WERI-Rb-1 (cell line): ENCODE measurements at regions not wholly inside any gene's neighbourhood (a gene's known extent, or its start where the extent isn't known, plus 50 kb on each side); places are given as distances from the start of the nearest gene placed in this dataset.
A peak's percentile ranks its signal among the peaks of the same experiment; 100 is the strongest.

Experiments
- DNase-seq: peaks from one replicate; pipeline ENCODE4 v3.0.0-alpha.2; 2020
- H3K27ac ChIP-seq: fragments of 250-450 bp; sonication (Bioruptor Pico); 2 replicates; pipeline ENCODE4 v1.5.1; 2020; ENCODE audit warnings: mild to moderate bottlenecking, moderate library complexity
- H3K27me3 ChIP-seq: fragments of 250-450 bp; sonication (Bioruptor Pico); 2 replicates; pipeline ENCODE4 v1.5.1; 2021; ENCODE audit warnings: mild to moderate bottlenecking, low read depth, moderate library complexity; ENCODE audit not compliant: insufficient read depth, severe bottlenecking
- H3K36me3 ChIP-seq: fragments of 250-450 bp; sonication (Bioruptor Pico); 2 replicates; pipeline ENCODE4 v1.5.1; 2020; ENCODE audit warnings: mild to moderate bottlenecking, moderate library complexity
- H3K4me3 ChIP-seq: 2 replicates; pipeline ENCODE4 v1.5.1; 2011; ENCODE audit warnings: low read depth, mild to moderate bottlenecking, control low read depth, low read length
- H3K9me3 ChIP-seq: fragments of 250-450 bp; sonication (Bioruptor Pico); 2 replicates; pipeline ENCODE4 v1.5.1; 2021; ENCODE audit warnings: mild to moderate bottlenecking, moderate library complexity; ENCODE audit not compliant: severe bottlenecking
- CTCF ChIP-seq: IDR thresholded peaks from 2 replicates; pipeline ENCODE4 v1.5.1; 2011; ENCODE audit warnings: low read depth, mild to moderate bottlenecking, control low read depth, inconsistent platforms, low read length

DNA sequence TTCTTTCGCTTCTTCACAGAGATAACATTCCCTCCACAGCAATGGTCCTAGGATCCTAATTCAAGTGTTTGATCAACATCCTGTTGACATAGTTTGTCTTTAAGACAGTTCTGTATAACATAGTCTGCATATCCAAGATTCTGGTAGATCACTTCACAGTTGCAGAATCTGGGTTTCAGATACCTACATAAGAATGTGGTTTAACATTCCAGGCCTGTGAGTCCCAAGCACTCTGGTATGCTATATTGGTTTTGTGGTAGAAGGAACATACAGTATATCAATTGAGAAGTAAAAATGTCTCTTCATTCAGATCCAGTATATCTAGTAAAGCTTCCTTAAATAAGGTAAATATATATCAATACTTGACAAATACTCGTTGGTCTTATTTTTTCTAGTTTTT, 914.2 kb upstream of the CDH6 start:
- TF ChIP-seq CTCF, result no peak
- no peaks in the 10 kb centered on the region for H3K36me3 ChIP-seq
- H3K4me3 ChIP-seq, result no peak overlapping the region
- no peak overlapping the region for H3K27ac ChIP-seq
- no peak for DNase-seq
- H3K9me3 ChIP-seq, result no peaks in the 10 kb centered on the region
- no peaks in the 10 kb centered on the region for H3K27me3 ChIP-seq

GRCh38 chr5:30267026-30267425, 926.5 kb upstream of the CDH6 start:
- no peak for DNase-seq
- no peak for TF ChIP-seq CTCF
- no peak overlapping the region for H3K4me3 ChIP-seq
- no peaks in the 10 kb centered on the region for H3K27me3 ChIP-seq
- H3K36me3 ChIP-seq, result no peaks in the 10 kb centered on the region
- no peaks in the 10 kb centered on the region for H3K9me3 ChIP-seq
- no peak overlapping the region for H3K27ac ChIP-seq

DNA sequence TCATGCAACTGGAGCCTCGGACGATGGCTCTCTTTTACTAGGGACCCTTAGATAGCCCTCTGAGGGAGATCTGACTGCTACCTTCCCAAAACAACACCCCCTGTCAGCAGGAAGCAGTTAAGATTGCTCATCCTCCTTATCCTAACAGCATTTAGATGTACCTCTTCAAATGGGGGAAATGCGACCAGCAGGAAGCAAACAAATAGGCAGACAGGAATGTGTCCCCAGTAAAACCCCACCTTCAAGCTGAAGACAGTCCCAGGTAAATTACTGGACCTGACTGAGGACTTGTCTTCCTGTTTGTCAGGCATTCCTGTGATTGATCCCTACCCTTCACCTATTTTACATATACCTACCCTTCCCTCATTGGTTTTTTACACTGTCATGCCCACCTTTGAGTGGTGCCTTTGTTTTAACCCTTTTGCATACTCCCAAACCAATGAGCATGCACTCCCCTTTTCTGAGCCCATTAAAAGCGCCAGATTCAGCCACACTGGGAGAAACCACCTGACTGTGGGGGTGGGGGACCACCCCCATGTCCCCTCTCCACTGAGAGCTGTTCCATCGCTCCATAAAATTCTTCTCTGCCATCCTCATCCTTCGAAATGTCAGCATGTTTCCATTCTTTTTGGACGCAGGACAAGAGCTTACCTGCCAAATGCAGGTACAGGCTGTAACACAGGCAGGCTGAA, 954.0 kb upstream of the CDH6 start:
- TF ChIP-seq CTCF, result no peak

GRCh38 chr5:30237189-30237588, 956.3 kb upstream of the CDH6 start:
- H3K4me3 ChIP-seq, result no peak overlapping the region
- no peaks in the 10 kb centered on the region for H3K27me3 ChIP-seq
- no peaks in the 10 kb centered on the region for H3K9me3 ChIP-seq
- no peak for TF ChIP-seq CTCF
- no peak for DNase-seq
- H3K27ac ChIP-seq, result no peak overlapping the region
- H3K36me3 ChIP-seq, result no peaks in the 10 kb centered on the region

More for the DNA sequence above, 954.0 kb upstream of the CDH6 start:
- Histone ChIP-seq H3K36me3 (no peaks in the 10 kb centered on the region), H3K9me3 (no peaks in the 10 kb centered on the region), H3K27ac (no peak overlapping the region), H3K4me3 (no peak overlapping the region), H3K27me3 (no peaks in the 10 kb centered on the region)
- no peak for DNase-seq

DNA sequence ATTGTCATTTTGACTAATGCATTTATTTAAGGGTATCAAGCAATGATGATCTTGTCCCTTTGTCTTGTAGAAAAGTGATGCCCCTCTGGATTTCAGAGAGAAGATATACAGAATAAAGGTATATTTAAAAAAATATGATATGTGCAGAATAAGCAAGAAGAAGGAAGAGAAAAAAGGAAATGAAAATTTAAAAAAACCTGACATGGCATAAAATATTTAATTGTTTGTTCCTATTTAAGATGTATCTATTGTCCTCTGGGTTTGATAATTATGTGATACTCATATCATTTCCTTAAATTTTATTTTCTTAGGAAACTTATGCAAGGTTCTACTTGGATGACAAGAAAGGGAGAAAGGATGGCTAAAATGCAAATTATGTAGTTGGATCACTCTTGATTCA, 983.7 kb upstream of the CDH6 start:
- TF ChIP-seq CTCF, result no peak
- Histone ChIP-seq H3K36me3 (no peaks in the 10 kb centered on the region), H3K9me3 (peaks cover 3% of the 10 kb centered on the region), H3K27me3 (no peaks in the 10 kb centered on the region), H3K4me3 (no peak overlapping the region), H3K27ac (no peak overlapping the region)
- no peak for DNase-seq

DNA sequence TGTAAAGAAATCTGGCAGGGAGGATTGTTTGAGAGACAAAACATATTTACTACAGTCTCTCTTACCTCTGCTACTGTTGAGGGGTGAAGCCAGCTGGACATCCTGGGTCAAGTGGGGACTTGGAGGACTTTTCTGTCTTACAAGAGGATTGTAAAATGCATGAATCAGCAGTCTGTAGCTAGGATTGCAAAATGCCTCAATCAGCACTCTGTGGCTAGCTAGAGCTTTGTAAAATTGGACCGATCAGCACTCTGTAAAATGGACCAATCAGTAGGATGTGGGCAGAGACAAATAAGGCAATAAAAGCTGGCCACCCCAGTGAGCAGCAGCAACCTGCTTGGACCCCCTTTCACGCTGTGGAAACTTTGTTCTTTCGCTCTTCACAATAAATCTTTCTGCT, 995.8 kb upstream of the CDH6 start:
- peak; percentile 53 for DNase-seq
- TF ChIP-seq CTCF, result no peak

More for the DNA sequence above, 995.8 kb upstream of the CDH6 start:
- Histone ChIP-seq H3K27ac (no peak overlapping the region), H3K36me3 (no peaks in the 10 kb centered on the region), H3K4me3 (no peak overlapping the region), H3K9me3 (no peaks in the 10 kb centered on the region), H3K27me3 (no peaks in the 10 kb centered on the region)
